Adipocyte (in vitro differentiated cells): ENCODE measurements at regions not wholly inside any gene's neighbourhood (a gene's known extent, or its start where the extent isn't known, plus 50 kb on each side); places are given as distances from the start of the nearest gene placed in this dataset.
"Not testable (repeated sequence)": the region's sequence is repeated elsewhere in the genome, so short reads cannot be mapped to it uniquely, and the experiment has no call there.

Source experiments
- DNase-seq: peaks from one replicate; pipeline ENCODE4 v3.0.0-alpha.2; 2015; ENCODE audit warnings: low read depth
- H3K27me3 ChIP-seq: replicated peaks from 2 replicates; pipeline ENCODE4 v1.7.0; 2013; ENCODE audit warnings: mild to moderate bottlenecking, low read length, moderate library complexity; ENCODE audit not compliant: control insufficient read depth, insufficient read depth
- H3K36me3 ChIP-seq: 2 replicates; pipeline ENCODE4 v1.7.0; 2013; ENCODE audit warnings: low read length, mild to moderate bottlenecking, moderate library complexity; ENCODE audit not compliant: control insufficient read depth, insufficient read depth, severe bottlenecking
- H3K4me1 ChIP-seq: 2 replicates; pipeline ENCODE4 v1.7.0; 2013; ENCODE audit warnings: mild to moderate bottlenecking, low read length, moderate library complexity; ENCODE audit not compliant: control insufficient read depth, insufficient read depth
- H3K4me3 ChIP-seq: 2 replicates; pipeline ENCODE4 v1.7.0; 2013; ENCODE audit warnings: mild to moderate bottlenecking, low read length, moderate library complexity
- H3K9ac ChIP-seq: 2 replicates; pipeline ENCODE4 v1.7.0; 2013; ENCODE audit warnings: mild to moderate bottlenecking, low read length, moderate library complexity
- H3K9me3 ChIP-seq: 2 replicates; pipeline ENCODE4 v1.7.0; 2013; ENCODE audit warnings: mild to moderate bottlenecking, low read length, moderate library complexity; ENCODE audit not compliant: control insufficient read depth

- no peak overlapping the region for H3K9ac ChIP-seq
- no peaks in the 10 kb centered on the region for H3K4me1 ChIP-seq
- H3K27me3 ChIP-seq, result peaks cover 4% of the 10 kb centered on the region
- H3K4me3 ChIP-seq, result no peak overlapping the region
- H3K36me3 ChIP-seq, result no peaks in the 10 kb centered on the region
- H3K9me3 ChIP-seq, result no peaks in the 10 kb centered on the region
- no peak for DNase-seq
Observed at GRCh38 chr4:73348185-73348584, 55.9 kb upstream of the ALB start.

GRCh38 chr4:73347497-73347896, 56.6 kb upstream of the ALB start:
- no peaks in the 10 kb centered on the region for H3K36me3 ChIP-seq
- H3K27me3 ChIP-seq, result peaks cover 4% of the 10 kb centered on the region
- no peaks in the 10 kb centered on the region for H3K4me1 ChIP-seq
- no peak overlapping the region for H3K4me3 ChIP-seq
- DNase-seq, result no peak
- H3K9me3 ChIP-seq, result no peaks in the 10 kb centered on the region
- H3K9ac ChIP-seq, result no peak overlapping the region

GRCh38 chr4:73345399-73345975, 58.6 kb upstream of the ALB start:
- DNase-seq, result no peak
- Histone ChIP-seq H3K36me3 (no peaks in the 10 kb centered on the region), H3K9me3 (no peaks in the 10 kb centered on the region), H3K27me3 (peaks cover 4% of the 10 kb centered on the region), H3K4me3 (no peak overlapping the region), H3K4me1 (no peaks in the 10 kb centered on the region), H3K9ac (no peak overlapping the region)

- Histone ChIP-seq H3K4me3 (no peak overlapping the region), H3K4me1 (no peaks in the 10 kb centered on the region), H3K36me3 (no peaks in the 10 kb centered on the region), H3K9ac (no peak overlapping the region), H3K9me3 (no peaks in the 10 kb centered on the region), H3K27me3 (no peaks in the 10 kb centered on the region)
- no peak for DNase-seq
Observed at GRCh38 chr4:73344106-73344505, 60.0 kb upstream of the ALB start.

- H3K27me3 ChIP-seq, result no peaks in the 10 kb centered on the region
- no peaks in the 10 kb centered on the region for H3K36me3 ChIP-seq
- H3K4me1 ChIP-seq, result no peaks in the 10 kb centered on the region
- H3K4me3 ChIP-seq, result no peak overlapping the region
- no peaks in the 10 kb centered on the region for H3K9me3 ChIP-seq
- no peak overlapping the region for H3K9ac ChIP-seq
- DNase-seq, result no peak
Observed at GRCh38 chr4:73343432-73343831, 60.7 kb upstream of the ALB start.

GRCh38 chr4:73341454-73341853, 62.6 kb upstream of the ALB start:
- peak; percentile 60 for DNase-seq
- no peak overlapping the region for H3K4me3 ChIP-seq
- no peaks in the 10 kb centered on the region for H3K4me1 ChIP-seq
- no peaks in the 10 kb centered on the region for H3K9me3 ChIP-seq
- no peak overlapping the region for H3K9ac ChIP-seq
- no peaks in the 10 kb centered on the region for H3K36me3 ChIP-seq
- H3K27me3 ChIP-seq, result no peaks in the 10 kb centered on the region

GRCh38 chr4:73340917-73341316, 63.2 kb upstream of the ALB start:
- no peaks in the 10 kb centered on the region for H3K4me1 ChIP-seq
- DNase-seq, result peak; percentile 49

GRCh38 chr4:73335679-73336078, 68.4 kb upstream of the ALB start:
- no peaks in the 10 kb centered on the region for H3K27me3 ChIP-seq
- no peak for DNase-seq
- no peak overlapping the region for H3K9ac ChIP-seq
- H3K4me3 ChIP-seq, result no peak overlapping the region
- no peaks in the 10 kb centered on the region for H3K4me1 ChIP-seq
- no peaks in the 10 kb centered on the region for H3K36me3 ChIP-seq
- H3K9me3 ChIP-seq, result no peaks in the 10 kb centered on the region

More at GRCh38 chr4:73340917-73341316, 63.2 kb upstream of the ALB start:
- Histone ChIP-seq H3K4me3 (no peak overlapping the region), H3K36me3 (no peaks in the 10 kb centered on the region), H3K27me3 (no peaks in the 10 kb centered on the region), H3K9ac (no peak overlapping the region), H3K9me3 (no peaks in the 10 kb centered on the region)

GRCh38 chr4:73332012-73332411, 72.1 kb upstream of the ALB start:
- not testable (repeated sequence) for H3K36me3 ChIP-seq, H3K27me3 ChIP-seq, H3K4me3 ChIP-seq, H3K9ac ChIP-seq, H3K9me3 ChIP-seq, DNase-seq, H3K4me1 ChIP-seq

- Histone ChIP-seq H3K27me3 (no peaks in the 10 kb centered on the region), H3K9me3 (peaks cover 4% of the 10 kb centered on the region), H3K4me1 (no peaks in the 10 kb centered on the region), H3K4me3 (no peak overlapping the region), H3K36me3 (no peaks in the 10 kb centered on the region), H3K9ac (no peak overlapping the region)
- no peak for DNase-seq
Observed at GRCh38 chr4:73329300-73329699, 70.7 kb upstream of the ANKRD17 start.

- H3K4me3 ChIP-seq, H3K4me1 ChIP-seq, H3K9ac ChIP-seq, H3K36me3 ChIP-seq, H3K27me3 ChIP-seq, H3K9me3 ChIP-seq, DNase-seq: not testable (repeated sequence)
Observed at GRCh38 chr4:73325776-73326175, 67.2 kb upstream of the ANKRD17 start.

- Histone ChIP-seq H3K36me3 (no peaks in the 10 kb centered on the region), H3K4me1 (peaks cover 7% of the 10 kb centered on the region), H3K27me3 (no peaks in the 10 kb centered on the region), H3K9ac (no peak overlapping the region), H3K4me3 (no peak overlapping the region), H3K9me3 (no peaks in the 10 kb centered on the region)
- DNase-seq, result no peak
Observed at GRCh38 chr4:73317092-73317491, 58.5 kb upstream of the ANKRD17 start.
